Type B pancreatic cell (in vitro differentiated cells): ENCODE measurements at regions not wholly inside any gene's neighbourhood (a gene's known extent, or its start where the extent isn't known, plus 50 kb on each side); places are given as distances from the start of the nearest gene placed in this dataset.

ENCODE experiments used
- DNase-seq: peaks from one replicate; pipeline ENCODE4 v3.0.0; 2021; ENCODE audit warnings: mixed read lengths; ENCODE audit not compliant: unreplicated experiment; ENCODE audit errors: extremely low spot score
- H3K27ac Mint-ChIP-seq: 2 replicates; pipeline ENCODE4 v1.8.0; 2021; ENCODE audit warnings: mild to moderate bottlenecking, mixed read lengths
- H3K27me3 Mint-ChIP-seq: 2 replicates; pipeline ENCODE4 v1.8.0; 2021; ENCODE audit warnings: mixed read lengths
- H3K36me3 Mint-ChIP-seq: 2 replicates; pipeline ENCODE4 v1.8.0; 2021; ENCODE audit warnings: mixed read lengths
- H3K4me1 Mint-ChIP-seq: one replicate; pipeline ENCODE4 v1.8.0; 2021; ENCODE audit warnings: mixed read lengths; ENCODE audit not compliant: unreplicated experiment
- H3K4me3 Mint-ChIP-seq: 2 replicates; pipeline ENCODE4 v1.8.0; 2021; ENCODE audit warnings: mild to moderate bottlenecking, mixed read lengths
- H3K9me3 Mint-ChIP-seq: 2 replicates; pipeline ENCODE4 v1.8.0; 2021; ENCODE audit warnings: mixed read lengths
- CTCF ChIP-seq: fragments of 200-600 bp; sonication (generic); conservative IDR thresholded peaks from 2 replicates; pipeline ENCODE4 v1.5.0; 2021; ENCODE audit warnings: antibody characterized with exemption, mild to moderate bottlenecking

GRCh38 chr12:67078957-67079356 lies 190.2 kb upstream of the CAND1 start:
- Mint-ChIP-seq H3K36me3 (no peaks in the 10 kb centered on the region), H3K9me3 (no peaks in the 10 kb centered on the region)

GRCh38 chr12:67080637-67081036 lies 188.5 kb upstream of the CAND1 start:
- DNase-seq = no peak
- no peak for TF ChIP-seq CTCF
- H3K4me1 Mint-ChIP-seq = peaks cover under 1% of the 10 kb centered on the region
- no peaks in the 10 kb centered on the region for H3K36me3 Mint-ChIP-seq
- H3K9me3 Mint-ChIP-seq = no peaks in the 10 kb centered on the region
- peaks cover 27% of the 10 kb centered on the region for H3K27me3 Mint-ChIP-seq
- no peak overlapping the region for H3K27ac Mint-ChIP-seq
- H3K4me3 Mint-ChIP-seq = no peak overlapping the region

More at GRCh38 chr12:67078957-67079356, 190.2 kb upstream of the CAND1 start:
- Mint-ChIP-seq H3K4me3 (no peak overlapping the region), H3K27ac (no peak overlapping the region), H3K27me3 (peaks cover 31% of the 10 kb centered on the region), H3K4me1 (no peaks in the 10 kb centered on the region)
- TF ChIP-seq CTCF = no peak
- no peak for DNase-seq

DNA sequence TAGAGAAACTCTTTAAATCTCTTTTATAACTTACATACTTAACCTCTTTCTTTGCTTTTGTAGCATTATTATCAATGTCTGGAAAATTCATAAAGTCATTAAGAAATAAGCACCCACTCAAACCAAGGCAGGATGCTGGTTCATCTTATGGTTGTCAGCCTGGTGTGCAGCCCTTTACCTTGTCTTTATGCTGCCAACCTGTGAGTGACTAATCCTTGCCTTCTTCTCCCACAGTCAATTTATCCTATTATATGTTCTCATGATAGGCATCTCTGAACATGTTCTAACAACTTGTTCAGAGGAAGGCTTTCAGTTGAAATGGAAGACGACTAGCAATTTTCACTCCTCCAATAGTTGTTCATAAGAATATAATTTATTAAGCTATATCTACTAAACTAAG lies 186.9 kb upstream of the CAND1 start:
- no peak overlapping the region for H3K4me3 Mint-ChIP-seq
- TF ChIP-seq CTCF = no peak
- H3K36me3 Mint-ChIP-seq = no peaks in the 10 kb centered on the region
- no peak overlapping the region for H3K27ac Mint-ChIP-seq
- H3K9me3 Mint-ChIP-seq = no peaks in the 10 kb centered on the region
- peaks cover 23% of the 10 kb centered on the region for H3K27me3 Mint-ChIP-seq
- H3K4me1 Mint-ChIP-seq = peaks cover 4% of the 10 kb centered on the region
- DNase-seq = no peak

DNA sequence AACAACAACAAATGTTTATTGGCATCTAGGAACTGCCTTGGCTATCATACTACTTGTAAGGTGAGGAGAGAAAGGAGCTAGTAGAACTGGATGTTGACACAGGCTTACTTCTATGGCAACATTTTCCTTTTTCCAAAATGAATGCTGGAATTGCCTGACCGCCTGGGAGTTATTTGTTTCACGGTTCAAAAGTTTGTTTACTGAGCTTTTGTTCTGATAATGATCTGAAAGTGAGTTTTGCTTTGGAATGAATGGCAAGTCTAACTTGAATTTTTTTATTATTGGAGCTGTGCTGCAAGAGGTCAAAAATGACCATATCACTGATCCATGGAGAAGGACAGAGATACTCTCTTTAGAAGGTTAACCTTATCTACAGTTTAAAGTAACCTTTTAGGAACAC lies 183.5 kb upstream of the CAND1 start:
- Mint-ChIP-seq H3K4me1 (peaks cover 10% of the 10 kb centered on the region), H3K4me3 (no peak overlapping the region), H3K9me3 (no peaks in the 10 kb centered on the region), H3K36me3 (no peaks in the 10 kb centered on the region), H3K27me3 (peaks cover 13% of the 10 kb centered on the region), H3K27ac (no peak overlapping the region)
- TF ChIP-seq CTCF = no peak
- no peak for DNase-seq

- Mint-ChIP-seq H3K27me3 (peaks cover 13% of the 10 kb centered on the region), H3K36me3 (no peaks in the 10 kb centered on the region), H3K27ac (no peak overlapping the region), H3K4me3 (no peak overlapping the region), H3K4me1 (peaks cover 10% of the 10 kb centered on the region), H3K9me3 (no peaks in the 10 kb centered on the region)
- no peak for TF ChIP-seq CTCF
- no peak for DNase-seq
Observed at GRCh38 chr12:67086116-67086515, 183.0 kb upstream of the CAND1 start.
